ENCODE measurements at regions not wholly inside any gene's neighbourhood (a gene's known extent, or its start where the extent isn't known, plus 50 kb on each side); places are given as distances from the start of the nearest gene placed in this dataset.

GRCh38 chr16:87141402-87141801, 175.8 kb downstream of the C16orf95 start:
- no peak overlapping the region for H3K27ac ChIP-seq (ENCODE audit: insufficient read depth, low read length)
- H3K36me3 ChIP-seq (ENCODE audit: control insufficient read depth, insufficient read depth, low read length): no peaks in the 10 kb centered on the region
- H3K9ac ChIP-seq (ENCODE audit: insufficient read depth, low read length): no peak overlapping the region
- H3K4me2 ChIP-seq (ENCODE audit: extremely low read depth, insufficient read depth, low read length): no peak overlapping the region
- H3K79me2 ChIP-seq (ENCODE audit: control insufficient read depth, insufficient read depth, low read length): no peaks in the 10 kb centered on the region
- no peak overlapping the region for H2AFZ ChIP-seq (ENCODE audit: low read length)
- no peak overlapping the region for H3K4me3 ChIP-seq (replicated peaks in 1 of 4; ENCODE audit: control extremely low read depth in 1 of 4, insufficient read depth in 1 of 4, low read depth in 3 of 4, low read length in 4 of 4)
- TF ChIP-seq EZH2 (IDR thresholded peaks at IDR 0.05; ENCODE audit: low read length, missing control alignments): no peak
- no peak for TF ChIP-seq CTCF (conservative IDR thresholded peaks at IDR 0.05 in 1 of 2, IDR thresholded peaks at IDR 0.05 in 1 of 2; ENCODE audit: low read depth in 1 of 2, low read length in 2 of 2)
- H3K4me1 ChIP-seq (ENCODE audit: control insufficient read depth, extremely low read depth, insufficient read depth, low read length): no peaks in the 10 kb centered on the region
- no peaks in the 10 kb centered on the region for H3K27me3 ChIP-seq (ENCODE audit: control insufficient read depth, insufficient read depth, low read length)
- no peaks in the 10 kb centered on the region for H3K9me3 ChIP-seq (ENCODE audit: control insufficient read depth, insufficient read depth, low read depth, low read length)
- DNase-seq (ENCODE audit: low read depth in 2 of 2): no peak
- no peaks in the 10 kb centered on the region for H4K20me1 ChIP-seq (ENCODE audit: control insufficient read depth, extremely low read depth, insufficient read depth, low read length)

- TF ChIP-seq EZH2 (IDR thresholded peaks at IDR 0.05; ENCODE audit: low read length, missing control alignments) (no peak), CTCF (conservative IDR thresholded peaks at IDR 0.05 in 1 of 2, IDR thresholded peaks at IDR 0.05 in 1 of 2; ENCODE audit: low read depth in 1 of 2, low read length in 2 of 2) (no peak)
- H3K4me2 ChIP-seq (ENCODE audit: extremely low read depth, insufficient read depth, low read length): no peak overlapping the region
- H2AFZ ChIP-seq (ENCODE audit: low read length): no peak overlapping the region
- H3K79me2 ChIP-seq (ENCODE audit: control insufficient read depth, insufficient read depth, low read length): no peaks in the 10 kb centered on the region
- no peaks in the 10 kb centered on the region for H4K20me1 ChIP-seq (ENCODE audit: control insufficient read depth, extremely low read depth, insufficient read depth, low read length)
- no peaks in the 10 kb centered on the region for H3K4me1 ChIP-seq (ENCODE audit: control insufficient read depth, extremely low read depth, insufficient read depth, low read length)
- H3K36me3 ChIP-seq (ENCODE audit: control insufficient read depth, insufficient read depth, low read length): no peaks in the 10 kb centered on the region
- no peak overlapping the region for H3K9ac ChIP-seq (ENCODE audit: insufficient read depth, low read length)
- no peak overlapping the region for H3K4me3 ChIP-seq (replicated peaks in 1 of 4; ENCODE audit: control extremely low read depth in 1 of 4, insufficient read depth in 1 of 4, low read depth in 3 of 4, low read length in 4 of 4)
- H3K27ac ChIP-seq (ENCODE audit: insufficient read depth, low read length): no peak overlapping the region
- no peaks in the 10 kb centered on the region for H3K27me3 ChIP-seq (ENCODE audit: control insufficient read depth, insufficient read depth, low read length)
- H3K9me3 ChIP-seq (ENCODE audit: control insufficient read depth, insufficient read depth, low read depth, low read length): no peaks in the 10 kb centered on the region
- no peak for DNase-seq (ENCODE audit: low read depth in 2 of 2)
Observed at GRCh38 chr16:87143661-87144121, 173.5 kb downstream of the C16orf95 start.

GRCh38 chr16:87144232-87144631, 173.0 kb downstream of the C16orf95 start:
- Histone ChIP-seq H3K4me1 (ENCODE audit: control insufficient read depth, extremely low read depth, insufficient read depth, low read length) (no peaks in the 10 kb centered on the region), H4K20me1 (ENCODE audit: control insufficient read depth, extremely low read depth, insufficient read depth, low read length) (no peaks in the 10 kb centered on the region), H3K9ac (ENCODE audit: insufficient read depth, low read length) (no peak overlapping the region), H3K79me2 (ENCODE audit: control insufficient read depth, insufficient read depth, low read length) (no peaks in the 10 kb centered on the region), H3K4me3 (replicated peaks in 1 of 4; ENCODE audit: control extremely low read depth in 1 of 4, insufficient read depth in 1 of 4, low read depth in 3 of 4, low read length in 4 of 4) (no peak overlapping the region), H3K27ac (ENCODE audit: insufficient read depth, low read length) (no peak overlapping the region), H3K4me2 (ENCODE audit: extremely low read depth, insufficient read depth, low read length) (no peak overlapping the region), H3K27me3 (ENCODE audit: control insufficient read depth, insufficient read depth, low read length) (no peaks in the 10 kb centered on the region), H3K9me3 (ENCODE audit: control insufficient read depth, insufficient read depth, low read depth, low read length) (no peaks in the 10 kb centered on the region), H2AFZ (ENCODE audit: low read length) (no peak overlapping the region), H3K36me3 (ENCODE audit: control insufficient read depth, insufficient read depth, low read length) (no peaks in the 10 kb centered on the region)
- no peak for DNase-seq (ENCODE audit: low read depth in 2 of 2)
- TF ChIP-seq EZH2 (IDR thresholded peaks at IDR 0.05; ENCODE audit: low read length, missing control alignments): no peak
- TF ChIP-seq CTCF (conservative IDR thresholded peaks at IDR 0.05 in 1 of 2, IDR thresholded peaks at IDR 0.05 in 1 of 2; ENCODE audit: low read depth in 1 of 2, low read length in 2 of 2): no peak
